Head of caudate nucleus (tissue), 42 donors: ENCODE measurements at regions not wholly inside any gene's neighbourhood (a gene's known extent, or its start where the extent isn't known, plus 50 kb on each side); places are given as distances from the start of the nearest gene placed in this dataset.
"Not testable (repeated sequence)": the region's sequence is repeated elsewhere in the genome, so short reads cannot be mapped to it uniquely, and the experiment has no call there.

Source experiments
- DNase-seq, 42 donors: peaks; one replicate each; pipeline versions ENCODE4 v3.0.0 to v3.0.0-alpha.2; 2020 to 2021; ENCODE audit warnings: mixed read lengths in 7 of 42
- intact Hi-C: fragments of 100-400 bp; cut with DNase I; formaldehyde crosslinking; loops from one replicate; pipeline ENCODE4 v1.15.0; 2022

DNA sequence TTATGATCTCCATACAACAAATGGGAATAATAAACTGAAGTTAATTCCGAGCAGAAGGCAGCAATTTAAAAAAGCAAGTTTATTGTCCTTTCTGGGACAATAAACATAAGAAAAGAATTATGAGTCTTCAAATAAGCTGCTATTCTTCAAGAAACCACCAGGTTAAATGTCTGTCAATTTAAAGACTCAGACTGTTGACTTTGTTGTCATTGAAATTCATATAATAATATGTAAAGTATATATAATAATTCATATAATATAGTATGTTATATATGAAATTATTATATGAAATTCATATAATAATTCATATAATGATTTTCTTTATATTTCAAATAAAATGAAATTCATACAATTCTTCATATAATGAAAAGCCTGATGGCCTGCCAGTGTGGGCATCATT lies 497.5 kb upstream of the RGMB start:
- DNase-seq: no peak
- intact Hi-C loops: no loop called here

DNA sequence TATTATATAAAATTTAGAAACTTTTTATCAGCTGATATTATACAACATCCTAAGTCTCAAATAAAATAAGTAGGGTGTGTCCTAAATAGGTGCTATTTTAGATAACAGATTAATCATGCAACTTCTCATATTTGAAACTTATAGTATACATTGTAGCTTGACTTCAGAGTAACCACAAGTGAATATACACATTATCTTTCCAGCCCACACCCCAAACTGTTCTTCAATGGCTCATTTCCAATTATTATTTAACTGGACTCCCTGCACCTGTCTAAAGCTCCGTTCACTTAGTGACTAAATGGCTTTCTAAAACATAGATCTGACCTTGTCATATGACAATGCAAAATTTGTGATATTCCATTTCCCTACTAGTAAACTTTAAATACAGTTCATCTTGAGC lies 490.9 kb upstream of the RGMB start:
- intact Hi-C loops: no loop called here
- no peak for DNase-seq

DNA sequence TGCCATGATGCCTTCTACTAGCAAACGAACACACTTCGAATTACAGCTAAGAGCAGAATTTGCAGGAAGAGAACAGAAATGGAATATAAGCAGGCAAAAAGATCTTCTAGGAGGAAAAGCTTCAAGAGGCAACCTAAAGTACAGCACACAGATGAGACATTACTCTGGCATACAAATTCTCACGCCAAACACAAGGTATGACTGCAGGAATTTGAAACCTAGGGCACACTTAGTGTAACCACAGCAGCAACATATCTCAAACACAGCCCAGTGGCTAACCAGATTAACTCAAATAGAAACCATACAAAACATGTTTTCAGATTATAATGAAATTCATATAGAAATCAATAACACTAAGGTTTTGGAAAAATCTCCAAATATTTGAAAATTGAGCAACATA lies 481.0 kb upstream of the RGMB start:
- intact Hi-C loops: no loop called here

GRCh38 chr5:98296426-98296825 lies 477.0 kb upstream of the RGMB start:
- intact Hi-C loops: no loop called here
- DNase-seq: no peak

More for the DNA sequence above, 481.0 kb upstream of the RGMB start:
- no peak for DNase-seq

DNA sequence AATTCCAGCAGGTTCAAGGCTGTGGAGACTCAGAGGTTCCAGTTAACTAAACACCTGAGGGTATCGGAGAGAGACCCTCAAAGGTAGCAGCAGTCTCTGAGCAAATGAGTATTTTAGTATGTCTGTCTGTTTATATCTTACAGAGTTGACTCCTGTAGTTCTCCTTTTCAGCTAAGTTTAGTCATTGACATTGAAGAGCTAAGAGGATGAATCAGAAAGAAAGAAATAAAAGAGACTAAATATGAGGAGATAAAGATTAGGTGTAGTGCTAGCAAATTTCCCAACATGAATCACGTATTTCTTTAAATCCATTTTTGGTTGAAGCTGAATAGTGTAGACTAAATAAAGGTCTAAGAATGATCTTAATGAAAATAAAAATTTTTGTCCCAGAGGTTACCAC lies 474.0 kb upstream of the RGMB start:
- no peak for DNase-seq
- intact Hi-C loops: no loop called here

DNA sequence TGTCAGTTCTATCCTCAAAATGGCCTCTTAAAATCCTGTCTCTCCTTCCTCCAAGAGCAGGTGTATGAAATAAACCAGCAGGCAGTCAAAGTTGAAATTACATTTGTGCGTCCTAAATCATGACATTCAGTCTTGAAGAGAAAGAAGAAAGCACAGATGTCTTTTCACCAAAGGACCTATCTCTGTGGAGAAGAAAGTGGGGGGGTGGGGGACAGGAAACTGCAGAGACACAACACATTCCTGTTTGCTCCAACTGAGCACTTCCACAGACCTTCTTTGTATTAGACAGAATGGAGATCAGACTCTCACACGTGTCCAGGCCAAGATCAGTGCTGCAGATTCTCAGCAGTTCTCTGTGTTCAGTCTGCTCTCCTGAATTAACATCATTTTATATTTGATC lies 471.9 kb upstream of the RGMB start:
- DNase-seq: peak in 20 of 42 donors; percentile 4 to 57 (median 16)
- intact Hi-C loops: no loop called here

DNA sequence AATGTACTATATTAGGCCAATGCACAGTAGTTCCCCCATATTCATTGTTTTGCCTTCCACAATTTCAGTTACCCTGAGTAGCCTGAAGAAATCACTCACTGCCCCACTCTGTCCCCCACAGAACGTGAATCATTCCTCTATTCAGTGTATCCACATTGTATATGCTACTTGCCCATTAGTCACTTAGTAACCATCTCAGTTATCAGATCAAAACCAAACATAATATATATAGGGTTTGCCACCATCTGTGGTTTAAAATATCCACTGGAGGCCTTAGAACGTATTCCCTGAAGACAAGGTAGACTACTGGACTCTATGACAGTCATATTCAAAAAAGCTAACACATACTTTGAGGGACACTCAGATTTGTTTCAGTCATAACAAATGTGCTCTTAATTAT lies 465.7 kb upstream of the RGMB start:
- DNase-seq: no peak
- intact Hi-C loops: no loop called here

- DNase-seq: no peak
- intact Hi-C loops: no loop called here
Observed at GRCh38 chr5:98308231-98308630, 465.2 kb upstream of the RGMB start.

DNA sequence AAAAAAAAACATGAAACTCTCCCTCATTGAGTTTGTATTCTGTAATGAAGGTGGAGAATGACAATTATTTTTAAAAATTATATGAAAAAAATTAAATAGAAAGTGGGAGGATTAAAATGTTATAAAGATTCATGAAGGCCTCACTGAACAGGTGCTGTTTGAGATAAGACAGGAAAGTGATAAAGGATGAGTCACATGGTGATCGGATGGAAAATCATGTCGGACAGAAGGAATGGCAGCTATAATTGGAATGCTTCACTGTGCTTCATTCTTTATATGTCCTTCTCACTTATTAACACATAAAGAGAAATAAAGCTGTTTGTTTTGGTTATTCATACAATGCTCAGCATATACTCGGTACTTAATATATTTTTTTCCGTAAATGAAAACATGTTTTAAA lies 464.5 kb upstream of the RGMB start:
- intact Hi-C loops: no loop called here

DNA sequence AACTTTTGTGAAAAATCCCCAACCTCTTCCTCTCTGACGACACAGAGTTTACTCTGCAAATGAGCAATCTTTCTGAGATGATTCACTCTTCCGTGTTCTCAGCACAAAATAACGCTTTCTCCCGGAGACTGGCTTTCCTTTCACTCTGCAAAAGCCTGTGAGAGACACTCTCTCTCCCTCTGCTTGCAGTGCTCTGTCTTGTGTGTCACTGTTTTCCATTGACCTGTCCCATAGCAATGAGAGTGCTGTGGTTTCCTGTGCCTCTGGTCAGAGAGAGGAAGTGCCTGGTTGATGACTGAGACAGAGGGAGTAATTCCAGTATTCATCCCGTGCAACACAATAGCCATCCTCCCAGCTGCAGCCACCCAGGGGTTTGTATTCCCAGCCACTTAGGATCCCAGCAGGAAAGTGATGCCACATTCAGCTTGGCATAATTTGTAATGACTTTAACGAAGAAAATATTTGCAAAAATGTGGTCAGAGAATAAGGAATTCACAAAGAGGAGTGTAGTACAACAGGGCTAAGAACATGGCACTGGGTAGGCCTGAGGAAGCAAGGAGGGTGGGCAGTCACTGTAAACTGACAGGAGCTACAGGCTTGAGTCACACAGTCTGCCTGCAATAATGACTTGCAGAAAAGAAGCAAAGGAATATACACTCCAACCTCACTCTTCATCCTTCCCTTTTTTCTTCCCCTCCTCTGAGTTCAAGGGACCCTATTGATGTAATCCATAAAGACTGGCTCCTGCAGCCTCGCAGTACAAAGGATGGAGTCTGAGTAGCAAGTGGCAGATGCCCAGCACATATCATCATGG lies 463.5 kb upstream of the RGMB start:
- peak in 28 of 42 donors; percentile 4 to 64 (median 20) for DNase-seq
- intact Hi-C loops: no loop called here

More for the DNA sequence above, 464.5 kb upstream of the RGMB start:
- no peak for DNase-seq

- intact Hi-C loops: no loop called here
Observed at GRCh38 chr5:98314292-98314691, 459.2 kb upstream of the RGMB start.

GRCh38 chr5:98318386-98318785 lies 455.1 kb upstream of the RGMB start:
- intact Hi-C loops: no loop called here
- DNase-seq: no peak

More at GRCh38 chr5:98314292-98314691, 459.2 kb upstream of the RGMB start:
- no peak for DNase-seq

DNA sequence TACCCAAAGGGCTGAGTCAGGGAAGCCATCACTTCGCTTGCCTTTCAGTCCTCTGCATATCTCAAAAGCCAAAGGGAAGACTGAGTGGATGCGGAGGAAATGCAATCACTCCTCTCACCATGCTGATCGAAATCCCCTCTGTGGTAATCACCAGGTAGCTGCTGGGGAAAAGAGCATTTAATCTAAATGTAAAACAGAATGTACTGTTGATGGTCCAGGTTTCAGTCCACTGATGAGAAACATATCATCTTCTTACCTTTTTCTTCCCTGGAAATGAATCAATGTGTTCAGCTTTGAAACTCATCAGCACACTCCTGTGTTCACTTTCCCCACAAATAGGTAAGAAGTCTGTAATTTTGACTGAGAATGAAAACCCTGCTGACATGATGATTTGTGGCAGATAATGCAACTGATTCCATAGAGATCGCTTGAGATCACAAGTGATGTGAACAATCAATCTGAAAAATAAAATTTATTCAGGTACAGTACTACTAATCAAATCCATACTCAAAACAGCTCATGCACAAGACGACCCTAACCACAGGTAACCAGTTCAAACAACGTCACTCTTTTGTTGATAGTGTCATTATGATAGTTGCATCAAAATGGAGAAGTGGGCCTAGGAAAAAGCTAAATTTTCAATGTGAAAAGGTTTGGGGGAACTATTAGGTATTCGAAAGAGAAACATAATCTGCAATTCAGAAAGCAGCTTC lies 454.0 kb upstream of the RGMB start:
- no peak for DNase-seq
- intact Hi-C loops: no loop called here

DNA sequence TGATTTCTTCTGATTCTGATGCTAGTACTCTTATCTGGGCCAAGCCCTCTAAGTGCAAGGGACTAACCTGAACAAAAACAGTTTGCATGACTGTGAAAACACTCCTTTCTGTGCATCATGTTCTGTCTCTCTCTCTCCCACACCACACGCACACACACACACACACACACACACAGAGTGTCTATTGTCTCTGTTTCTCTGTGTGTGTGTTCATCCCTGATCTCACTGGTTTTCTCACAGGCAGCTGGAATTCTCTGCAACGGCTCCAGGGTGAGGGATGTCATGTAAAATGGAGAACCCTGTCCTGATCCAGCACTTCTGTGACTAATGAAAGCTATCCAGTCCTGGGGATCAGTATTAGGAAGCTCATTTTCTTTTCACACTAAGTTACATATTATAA lies 453.1 kb upstream of the RGMB start:
- intact Hi-C loops: no loop called here
- DNase-seq: peak in 6 of 42 donors; percentile 0 to 43 (median 13)

- intact Hi-C loops: no loop called here
- DNase-seq: no peak
Observed at GRCh38 chr5:98321361-98321760, 452.1 kb upstream of the RGMB start.

- DNase-seq, intact Hi-C loops: not testable (repeated sequence)
Observed at GRCh38 chr5:98325187-98325586, 448.3 kb upstream of the RGMB start.

GRCh38 chr5:98328015-98328414 lies 445.4 kb upstream of the RGMB start:
- intact Hi-C loops: no loop called here

DNA sequence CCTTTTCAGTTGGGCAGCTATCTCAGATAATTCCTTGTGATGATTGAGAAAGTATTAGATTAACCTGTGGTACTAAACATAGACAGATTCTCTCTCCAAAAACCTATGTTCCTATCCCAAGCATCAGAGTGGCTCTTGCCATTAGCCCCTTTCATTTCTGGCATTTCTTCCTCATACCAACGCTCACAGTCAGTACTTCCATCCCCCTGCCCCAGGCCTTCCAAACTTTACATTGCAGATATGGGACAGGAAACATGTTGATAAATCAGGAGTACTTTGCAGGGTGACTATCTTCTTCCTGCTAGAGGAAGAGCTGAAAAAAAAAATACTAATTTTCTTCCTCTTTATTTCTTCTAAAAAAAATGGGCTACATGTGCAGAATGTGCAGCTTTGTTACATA lies 442.6 kb upstream of the RGMB start:
- intact Hi-C loops: no loop called here
- DNase-seq: no peak

More at GRCh38 chr5:98328015-98328414, 445.4 kb upstream of the RGMB start:
- no peak for DNase-seq

DNA sequence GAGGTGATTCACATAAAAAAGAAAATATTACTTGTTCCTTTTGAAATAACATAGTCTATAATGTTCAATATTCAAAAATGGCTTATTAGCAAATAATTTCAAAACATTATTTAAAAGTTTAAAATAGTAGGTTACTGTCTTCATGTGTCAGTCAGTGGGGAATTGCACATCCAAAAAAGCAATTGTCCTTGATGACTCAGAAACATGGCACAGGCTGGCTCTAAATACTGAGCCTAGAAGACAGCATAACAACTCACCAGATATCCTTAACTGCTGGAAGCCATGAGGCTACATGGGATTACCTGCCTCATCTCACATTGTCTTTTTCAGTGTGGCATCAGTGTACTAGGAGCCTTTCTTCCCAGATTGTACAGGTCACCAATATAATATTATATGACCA lies 439.5 kb upstream of the RGMB start:
- intact Hi-C loops: no loop called here
- no peak for DNase-seq

- intact Hi-C loops: no loop called here
- DNase-seq: no peak
Observed at GRCh38 chr5:98334946-98335345, 438.5 kb upstream of the RGMB start.
